ENCODE measurements at regions not wholly inside any gene's neighbourhood (a gene's known extent, or its start where the extent isn't known, plus 50 kb on each side); places are given as distances from the start of the nearest gene placed in this dataset.

- H3K79me2 ChIP-seq (ENCODE audit: control insufficient read depth, insufficient read depth, low read length): no peaks in the 10 kb centered on the region
- no peak for DNase-seq (ENCODE audit: low read depth in 2 of 2)
- H4K20me1 ChIP-seq (ENCODE audit: control insufficient read depth, extremely low read depth, insufficient read depth, low read length): no peaks in the 10 kb centered on the region
- H3K9me3 ChIP-seq (ENCODE audit: control insufficient read depth, insufficient read depth, low read depth, low read length): no peaks in the 10 kb centered on the region
- no peak overlapping the region for H2AFZ ChIP-seq (ENCODE audit: low read length)
- H3K4me1 ChIP-seq (ENCODE audit: control insufficient read depth, extremely low read depth, insufficient read depth, low read length): no peaks in the 10 kb centered on the region
- no peak overlapping the region for H3K4me3 ChIP-seq (replicated peaks in 1 of 4; ENCODE audit: control extremely low read depth in 1 of 4, insufficient read depth in 1 of 4, low read depth in 3 of 4, low read length in 4 of 4)
- no peaks in the 10 kb centered on the region for H3K27me3 ChIP-seq (ENCODE audit: control insufficient read depth, insufficient read depth, low read length)
- no peak overlapping the region for H3K27ac ChIP-seq (ENCODE audit: insufficient read depth, low read length)
- H3K9ac ChIP-seq (ENCODE audit: insufficient read depth, low read length): no peak overlapping the region
- no peak for TF ChIP-seq CTCF (conservative IDR thresholded peaks at IDR 0.05 in 1 of 2, IDR thresholded peaks at IDR 0.05 in 1 of 2; ENCODE audit: low read depth in 1 of 2, low read length in 2 of 2)
- no peak for TF ChIP-seq EZH2 (IDR thresholded peaks at IDR 0.05; ENCODE audit: low read length, missing control alignments)
- no peaks in the 10 kb centered on the region for H3K36me3 ChIP-seq (ENCODE audit: control insufficient read depth, insufficient read depth, low read length)
- no peak overlapping the region for H3K4me2 ChIP-seq (ENCODE audit: extremely low read depth, insufficient read depth, low read length)
Measured at GRCh38 chr5:17806818-17807468, 172.7 kb downstream of the TAF11L14 start.

- H3K4me1 ChIP-seq (ENCODE audit: control insufficient read depth, extremely low read depth, insufficient read depth, low read length): no peaks in the 10 kb centered on the region
- no peaks in the 10 kb centered on the region for H3K36me3 ChIP-seq (ENCODE audit: control insufficient read depth, insufficient read depth, low read length)
- H3K4me2 ChIP-seq (ENCODE audit: extremely low read depth, insufficient read depth, low read length): no peak overlapping the region
- no peaks in the 10 kb centered on the region for H3K79me2 ChIP-seq (ENCODE audit: control insufficient read depth, insufficient read depth, low read length)
- H3K27ac ChIP-seq (ENCODE audit: insufficient read depth, low read length): no peak overlapping the region
- H3K27me3 ChIP-seq (ENCODE audit: control insufficient read depth, insufficient read depth, low read length): no peaks in the 10 kb centered on the region
- no peak for DNase-seq (ENCODE audit: low read depth in 2 of 2)
- H3K9me3 ChIP-seq (ENCODE audit: control insufficient read depth, insufficient read depth, low read depth, low read length): no peaks in the 10 kb centered on the region
- H4K20me1 ChIP-seq (ENCODE audit: control insufficient read depth, extremely low read depth, insufficient read depth, low read length): no peaks in the 10 kb centered on the region
- TF ChIP-seq EZH2 (IDR thresholded peaks at IDR 0.05; ENCODE audit: low read length, missing control alignments) (no peak), CTCF (conservative IDR thresholded peaks at IDR 0.05 in 1 of 2, IDR thresholded peaks at IDR 0.05 in 1 of 2; ENCODE audit: low read depth in 1 of 2, low read length in 2 of 2) (no peak)
- no peak overlapping the region for H3K9ac ChIP-seq (ENCODE audit: insufficient read depth, low read length)
- H3K4me3 ChIP-seq (replicated peaks in 1 of 4; ENCODE audit: control extremely low read depth in 1 of 4, insufficient read depth in 1 of 4, low read depth in 3 of 4, low read length in 4 of 4): no peak overlapping the region
- no peak overlapping the region for H2AFZ ChIP-seq (ENCODE audit: low read length)
Measured at GRCh38 chr5:17808566-17808965, 174.3 kb downstream of the TAF11L14 start.

- TF ChIP-seq EZH2 (IDR thresholded peaks at IDR 0.05; ENCODE audit: low read length, missing control alignments): no peak
- TF ChIP-seq CTCF (conservative IDR thresholded peaks at IDR 0.05 in 1 of 2, IDR thresholded peaks at IDR 0.05 in 1 of 2; ENCODE audit: low read depth in 1 of 2, low read length in 2 of 2): no peak
- Histone ChIP-seq H3K27me3 (ENCODE audit: control insufficient read depth, insufficient read depth, low read length) (no peaks in the 10 kb centered on the region), H4K20me1 (ENCODE audit: control insufficient read depth, extremely low read depth, insufficient read depth, low read length) (no peaks in the 10 kb centered on the region), H3K9ac (ENCODE audit: insufficient read depth, low read length) (no peak overlapping the region), H3K4me2 (ENCODE audit: extremely low read depth, insufficient read depth, low read length) (no peak overlapping the region), H3K36me3 (ENCODE audit: control insufficient read depth, insufficient read depth, low read length) (no peaks in the 10 kb centered on the region), H3K27ac (ENCODE audit: insufficient read depth, low read length) (no peak overlapping the region), H2AFZ (ENCODE audit: low read length) (no peak overlapping the region), H3K9me3 (ENCODE audit: control insufficient read depth, insufficient read depth, low read depth, low read length) (no peaks in the 10 kb centered on the region), H3K4me1 (ENCODE audit: control insufficient read depth, extremely low read depth, insufficient read depth, low read length) (no peaks in the 10 kb centered on the region), H3K79me2 (ENCODE audit: control insufficient read depth, insufficient read depth, low read length) (no peaks in the 10 kb centered on the region), H3K4me3 (replicated peaks in 1 of 4; ENCODE audit: control extremely low read depth in 1 of 4, insufficient read depth in 1 of 4, low read depth in 3 of 4, low read length in 4 of 4) (no peak overlapping the region)
- DNase-seq (ENCODE audit: low read depth in 2 of 2): no peak
Measured at GRCh38 chr5:17810734-17811133, 176.5 kb downstream of the TAF11L14 start.
